Heart left ventricle (tissue), 16 donors: ENCODE measurements at regions not wholly inside any gene's neighbourhood (a gene's known extent, or its start where the extent isn't known, plus 50 kb on each side); places are given as distances from the start of the nearest gene placed in this dataset.

Experiments
- ATAC-seq, 4 donors: fragments of 200-7000 bp; cut with Tn5 transposase; one replicate each; pipeline ENCODE4 v1.9.1; 2020 to 2022; ENCODE audit warnings: moderate library complexity in 4 of 4, mild to moderate bottlenecking in 3 of 4, moderate number of reproducible peaks in 1 of 4
- DNase-seq, 5 donors: peaks; one replicate each; pipeline ENCODE4 v3.0.0-alpha.2; 2020
- H3K27ac ChIP-seq, 12 donors: fragments of 200-600 bp; sonication (generic) in 4 of 12; one replicate each; pipeline versions ENCODE4 v1.5.0 to v1.8.0; 2016 to 2022; ENCODE audit warnings: mild to moderate bottlenecking in 2 of 12
- H3K27me3 ChIP-seq, 9 donors: fragments of 200-600 bp; sonication (generic) in 2 of 9; one replicate each; pipeline versions ENCODE4 v1.5.1 to v1.8.0; 2016 to 2022; ENCODE audit warnings: mild to moderate bottlenecking in 3 of 9
- H3K36me3 ChIP-seq, 9 donors: fragments of 200-600 bp; sonication (generic) in 2 of 9; one replicate each; pipeline versions ENCODE4 v1.5.0 to v1.8.0; 2018 to 2022; ENCODE audit warnings: mild to moderate bottlenecking in 2 of 9
- H3K4me1 ChIP-seq, 12 donors: fragments of 200-600 bp; sonication (generic) in 4 of 12; one replicate each; pipeline versions ENCODE4 v1.5.0 to v1.8.0; 2016 to 2022; ENCODE audit warnings: mild to moderate bottlenecking in 3 of 12
- H3K4me3 ChIP-seq, 12 donors: fragments of 200-600 bp; sonication (generic) in 4 of 12; one replicate each; pipeline versions ENCODE4 v1.5.0 to v1.8.0; 2017 to 2022; ENCODE audit warnings: mild to moderate bottlenecking in 9 of 12, moderate library complexity in 4 of 12
- H3K9me3 ChIP-seq, 12 donors: fragments of 200-600 bp; sonication (generic) in 4 of 12; one replicate each; pipeline versions ENCODE4 v1.5.0 to v1.8.0; 2016 to 2022; ENCODE audit warnings: mild to moderate bottlenecking in 1 of 12
- CTCF ChIP-seq, 12 donors: fragments of 200-600 bp; sonication (generic) in 4 of 12; IDR thresholded peaks; one replicate each; pipeline versions ENCODE4 v1.5.0 to v1.8.0; 2018 to 2022; ENCODE audit warnings: antibody characterized with exemption in 12 of 12, mild to moderate bottlenecking in 5 of 12
- POLR2A ChIP-seq, 2 donors: fragments of 450-650 bp; IDR thresholded peaks; one replicate each; pipeline ENCODE4 v1.6.1; 2017; ENCODE audit warnings: antibody characterized with exemption in 2 of 2, mild to moderate bottlenecking in 2 of 2, moderate library complexity in 2 of 2
- WGBS, 4 donors: extraction: QIAGEN DNeasy Blood & Tissue Kit in 2 of 4; methylation state at CpG; one replicate each; pipeline versions ENCODE4 v1.1.5 to v1.1.7; 2013 to 2018; 5-methylcytosine and 5-hydroxymethylcytosine counted together
- intact Hi-C, 10 donors: fragments of 100-400 bp; cut with DNase I; formaldehyde crosslinking; loops; one replicate each; pipeline versions ENCODE4 v1.11.1 to v1.14.2; 2022
- donor health status: ischemic (EF 13 %, LVEDD 7.1; RV severe dilation, severe dysfunction).
- donor health status: healthy with polysubstance abuse.
- donor health status: DM: no; HTN: yes; CAD: no.
- donor health status: DM: no; HTN: no; CAD: no.
- donor health status: ischemic (EF 25% LVEDD 6.9; RV normal size, moderate dysfunction).
- donor health status: ischemic (EF 25% LVEDD 5.7; RV mildly dilated, moderate dysfunction).
- donor health status: healthy.
- donor health status: DM: yes; HTN: yes; CAD: no.
- donor health status: ischemic (EF 35%, LVEDD 5.7; RV mildly dilated, moderate dysfunction).
- donor health status: nonischemic (EF 11% LVEDD 7.7; RV severe dilation, severe dysfunction).
- donor health status: DM: yes; HTN: yes; CAD: no.
- donor health status: PGD.
- donor health status: ischemic (EF 29% LVEDD 5.4; RV normal size, mild dysfunction).
- donor health status: nonischemic (EF 23%, LVEDD 6.1; RV moderate dilation, normal function).

- Histone ChIP-seq H3K4me1 (no peaks in the 10 kb centered on the region), H3K27me3 (no peaks in the 10 kb centered on the region), H3K4me3 (no peak overlapping the region), H3K36me3 (no peaks in the 10 kb centered on the region), H3K9me3 (no peaks in the 10 kb centered on the region), H3K27ac (no peak overlapping the region)
- ATAC-seq (no peak), DNase-seq (no peak)
- no peak for TF ChIP-seq POLR2A (IDR thresholded peaks at IDR 0.05)
- TF ChIP-seq CTCF (IDR thresholded peaks at IDR 0.05): no peak
- intact Hi-C loops: no loop called here
- WGBS, 4 donors: 62 to 67% (median 64%) methylated on average over 2 of the region's 2 CpGs
Observed at GRCh38 chr1:191558379-191558778, 599.9 kb upstream of the RGS18 start.

GRCh38 chr1:191561276-191561675, 597.0 kb upstream of the RGS18 start:
- intact Hi-C loops: no loop called here
- Histone ChIP-seq H3K9me3 (no peaks in the 10 kb centered on the region), H3K27me3 (no peaks in the 10 kb centered on the region), H3K4me1 (no peaks in the 10 kb centered on the region), H3K36me3 (no peaks in the 10 kb centered on the region), H3K4me3 (no peak overlapping the region), H3K27ac (no peak overlapping the region)
- WGBS, 4 donors: 66 to 85% (median 78%) methylated on average over 4 of the region's 4 CpGs
- DNase-seq (no peak), ATAC-seq (no peak)
- no peak for TF ChIP-seq POLR2A (IDR thresholded peaks at IDR 0.05)
- TF ChIP-seq CTCF (IDR thresholded peaks at IDR 0.05): no peak

- ATAC-seq (no peak), DNase-seq (no peak)
- no peaks in the 10 kb centered on the region for H3K4me1 ChIP-seq
- TF ChIP-seq CTCF (IDR thresholded peaks at IDR 0.05) (no peak), POLR2A (IDR thresholded peaks at IDR 0.05) (no peak)
- no peaks in the 10 kb centered on the region for H3K27me3 ChIP-seq
- 87 to 90% (median 88%) methylated on average over 2 of the region's 2 CpGs for WGBS, 4 donors
- no peaks in the 10 kb centered on the region for H3K36me3 ChIP-seq
- intact Hi-C loops: no loop called here
- no peak overlapping the region for H3K27ac ChIP-seq
- H3K9me3 ChIP-seq: no peaks in the 10 kb centered on the region
- H3K4me3 ChIP-seq: no peak overlapping the region
Observed at GRCh38 chr1:191564275-191564674, 594.0 kb upstream of the RGS18 start.

- ATAC-seq: no peak
- H3K36me3 ChIP-seq: no peaks in the 10 kb centered on the region
- H3K4me1 ChIP-seq: no peaks in the 10 kb centered on the region
- no peak overlapping the region for H3K27ac ChIP-seq
- H3K27me3 ChIP-seq: no peaks in the 10 kb centered on the region
- intact Hi-C loops: no loop called here
- TF ChIP-seq CTCF (IDR thresholded peaks at IDR 0.05) (no peak), POLR2A (IDR thresholded peaks at IDR 0.05) (no peak)
- no peak overlapping the region for H3K4me3 ChIP-seq
- no peak for DNase-seq
- H3K9me3 ChIP-seq: no peaks in the 10 kb centered on the region
Observed at GRCh38 chr1:191572479-191572878, 585.8 kb upstream of the RGS18 start.
